Esophagus muscularis mucosa (tissue), 4 donors: ENCODE measurements at regions not wholly inside any gene's neighbourhood (a gene's known extent, or its start where the extent isn't known, plus 50 kb on each side); places are given as distances from the start of the nearest gene placed in this dataset.

Experiments used
- CTCF ChIP-seq, 3 experiments: fragments of 200-600 bp in 2 of 3; fragments of 450-650 bp in 1 of 3; sonication (generic) in 2 of 3; IDR thresholded peaks; one replicate each; pipeline ENCODE4 v1.5.1; 2017 to 2019; ENCODE audit warnings: antibody characterized with exemption in 3 of 3, mild to moderate bottlenecking in 2 of 3, moderate library complexity in 1 of 3
- EP300 ChIP-seq: sonication (generic); formaldehyde crosslinking; IDR thresholded peaks from one replicate; pipeline ENCODE4 v1.6.1; 2017; ENCODE audit warnings: antibody characterized with exemption
- POLR2A ChIP-seq: fragments of 450-650 bp; IDR thresholded peaks from one replicate; pipeline ENCODE4 v1.6.1; 2017; ENCODE audit warnings: antibody characterized with exemption, moderate library complexity, mild to moderate bottlenecking, low read depth
- POLR2AphosphoS5 ChIP-seq, 2 donors: sonication (generic); formaldehyde crosslinking; IDR thresholded peaks; one replicate each; pipeline ENCODE4 v1.6.1; 2017; ENCODE audit warnings: antibody characterized with exemption in 2 of 2

- TF ChIP-seq POLR2AphosphoS5 (IDR thresholded peaks at IDR 0.05) (no peak), CTCF (IDR thresholded peaks at IDR 0.05) (no peak), EP300 (no peak), POLR2A (no peak)
Observed at GRCh38 chr12:19916974-19917373, 451.4 kb upstream of the PDE3A start.
